Retinal pigment epithelial cell (primary cell): ENCODE measurements at regions not wholly inside any gene's neighbourhood (a gene's known extent, or its start where the extent isn't known, plus 50 kb on each side); places are given as distances from the start of the nearest gene placed in this dataset.

Source experiments
- DNase-seq: peaks from one replicate; pipeline ENCODE4 v3.0.0-alpha.2; 2010; ENCODE audit warnings: low read depth
- H3K4me3 ChIP-seq: 2 replicates; pipeline ENCODE4 v1.5.1; 2011; ENCODE audit warnings: mild to moderate bottlenecking, low read length, control low read depth, moderate library complexity
- CTCF ChIP-seq: conservative IDR thresholded peaks from 2 replicates; pipeline ENCODE4 v1.5.1; 2011; ENCODE audit warnings: low read depth, low read length, control low read depth, inconsistent platforms

GRCh38 chrX:40175511-40176350 lies 78.0 kb upstream of the BCOR start:
- peak overlapping the region; percentile 49 for H3K4me3 ChIP-seq
- TF ChIP-seq CTCF: no peak
- no peak for DNase-seq

- no peak for DNase-seq
- peak overlapping the region; percentile 49 for H3K4me3 ChIP-seq
- no peak for TF ChIP-seq CTCF
These were observed 77.2 kb upstream of the BCOR start for GRCh38 chrX:40174854-40175510.

- no peak for DNase-seq
- peak overlapping the region; percentile 12 for H3K4me3 ChIP-seq
- TF ChIP-seq CTCF: no peak
These were observed 76.5 kb upstream of the BCOR start for GRCh38 chrX:40174001-40174853.

- DNase-seq: no peak
- TF ChIP-seq CTCF: no peak
- no peak overlapping the region for H3K4me3 ChIP-seq
These were observed 75.6 kb upstream of the BCOR start for GRCh38 chrX:40173143-40174000.

DNA sequence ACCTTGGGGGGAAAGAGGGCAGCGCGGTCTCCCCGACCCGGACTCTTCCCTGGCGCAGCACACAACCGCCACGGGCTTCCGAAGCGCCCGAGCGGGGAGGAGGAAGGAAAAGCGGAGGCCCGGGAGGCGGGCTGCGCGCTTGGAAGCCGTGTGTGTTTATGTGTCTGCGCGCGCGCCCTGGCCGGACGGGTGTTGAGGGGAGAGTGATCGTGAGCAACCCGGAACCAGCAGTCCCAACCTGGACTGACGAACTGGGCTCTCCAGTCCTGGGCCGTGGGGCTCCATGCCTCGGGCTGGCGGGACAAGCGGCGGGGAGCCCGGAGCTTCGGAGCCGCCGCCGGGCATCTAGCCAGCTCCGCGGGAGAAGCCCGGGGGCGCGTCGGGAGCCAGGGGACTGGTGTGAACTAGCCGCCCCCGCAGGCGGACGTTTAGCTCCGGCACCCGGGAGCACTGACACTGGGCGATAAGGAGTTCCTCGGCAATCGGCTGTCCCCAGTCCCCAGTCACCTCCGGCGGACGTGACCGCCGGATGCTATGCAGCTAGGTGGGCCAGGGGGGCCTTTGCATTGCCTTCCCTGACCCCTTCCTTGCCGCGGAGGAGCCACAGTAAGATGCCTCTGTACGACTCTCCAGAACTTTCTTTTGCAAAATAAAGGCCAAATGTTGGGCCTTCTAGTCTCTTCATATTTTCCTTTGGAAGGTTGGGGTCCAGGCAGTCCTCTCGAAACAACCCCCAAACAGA lies 74.8 kb upstream of the BCOR start:
- no peak for DNase-seq
- H3K4me3 ChIP-seq: peak overlapping the region; percentile 26
- no peak for TF ChIP-seq CTCF
